NOMO-1 (cell line): ENCODE measurements at regions not wholly inside any gene's neighbourhood (a gene's known extent, or its start where the extent isn't known, plus 50 kb on each side); places are given as distances from the start of the nearest gene placed in this dataset.

Experiments
- DNase-seq, 2 experiments: peaks; one replicate each; lab custom pipeline; 2025; ENCODE audit not compliant: unreplicated experiment in 2 of 2; lab: John Stamatoyannopoulos, UW

DNA sequence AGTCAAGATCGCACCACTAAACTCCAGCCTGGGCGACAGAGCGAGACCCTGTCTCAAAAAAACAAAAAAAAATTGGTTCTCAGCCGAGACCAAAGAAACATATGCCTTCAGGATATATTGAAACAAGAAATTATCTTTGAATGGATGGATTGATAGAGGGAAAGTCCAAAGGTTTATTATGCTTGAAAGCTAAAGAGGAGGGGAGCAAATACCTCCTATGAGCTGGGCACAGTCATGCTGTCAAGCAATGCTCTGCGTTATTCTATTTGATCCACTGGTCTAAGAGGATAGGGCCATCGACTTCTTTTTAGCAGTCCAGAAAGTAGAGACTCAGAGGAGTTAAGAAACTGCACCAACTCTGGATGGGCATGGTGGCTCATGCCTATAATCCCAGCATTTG, 85.9 kb upstream of the SLC34A2 start:
- DNase-seq: no peak

- no peak for DNase-seq
Measured at GRCh38 chr4:25575611-25576010, 80.0 kb upstream of the SLC34A2 start.

DNA sequence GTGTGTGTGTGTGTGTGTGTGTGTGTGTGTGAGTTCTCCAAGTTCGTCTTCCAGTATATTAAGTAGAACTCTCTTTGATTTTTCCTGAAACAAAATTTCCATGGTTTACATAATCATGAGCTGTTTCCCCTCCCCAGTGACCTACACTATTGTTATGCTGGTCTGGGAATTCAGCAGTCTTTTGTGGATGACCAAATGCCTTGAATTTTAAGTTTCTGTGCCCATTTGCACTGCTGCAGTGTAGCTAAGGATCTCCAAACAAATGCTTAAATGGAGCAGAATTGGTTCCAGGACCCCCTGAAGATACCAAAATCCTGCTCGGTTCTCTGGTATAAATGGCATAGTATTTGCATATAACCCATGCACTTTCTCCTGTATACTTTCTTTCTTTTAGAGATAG, 77.2 kb upstream of the SLC34A2 start:
- no peak for DNase-seq

DNA sequence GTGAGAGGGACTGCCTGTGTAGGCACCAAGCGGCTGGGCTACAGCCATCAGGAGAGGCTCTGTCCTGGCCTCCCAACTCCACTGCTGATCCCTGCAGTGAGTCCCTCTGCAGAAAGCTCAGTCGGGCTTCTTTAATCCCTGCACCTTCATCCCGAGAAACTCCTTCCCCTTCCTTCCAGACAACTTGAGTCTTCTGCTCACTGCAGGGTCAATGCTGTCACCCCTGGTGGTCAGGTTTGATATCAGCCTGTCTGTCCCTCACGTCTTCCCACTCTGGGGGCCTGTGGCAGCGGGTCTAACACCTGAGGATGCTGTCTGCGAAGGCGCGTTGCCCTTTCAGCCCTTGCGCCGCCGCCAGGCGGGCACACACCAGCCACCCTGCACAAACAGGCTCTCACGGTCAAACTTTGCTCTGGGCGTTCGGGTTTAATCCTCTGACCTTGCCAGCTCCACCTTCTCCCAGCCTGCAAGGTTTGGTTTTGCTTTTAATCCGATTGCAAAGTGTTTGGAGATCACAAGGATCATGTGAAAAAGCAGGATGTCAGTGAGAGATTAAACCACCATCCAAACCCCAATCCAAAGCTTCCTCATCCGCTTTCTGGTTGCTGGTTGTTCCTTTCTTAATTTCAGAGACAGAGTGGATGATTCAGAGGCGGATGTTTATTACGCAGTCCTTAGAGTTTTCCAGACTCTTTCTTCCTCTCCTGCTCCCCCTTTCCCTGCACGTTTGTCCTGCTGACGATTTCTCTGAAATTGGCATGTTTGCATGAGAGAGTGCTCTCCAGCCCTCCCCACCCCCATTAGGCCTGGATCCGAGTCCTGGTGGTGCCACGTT, 74.8 kb upstream of the SLC34A2 start:
- DNase-seq: no peak

GRCh38 chr4:25585901-25586523, 69.6 kb upstream of the SLC34A2 start:
- DNase-seq: no peak

DNA sequence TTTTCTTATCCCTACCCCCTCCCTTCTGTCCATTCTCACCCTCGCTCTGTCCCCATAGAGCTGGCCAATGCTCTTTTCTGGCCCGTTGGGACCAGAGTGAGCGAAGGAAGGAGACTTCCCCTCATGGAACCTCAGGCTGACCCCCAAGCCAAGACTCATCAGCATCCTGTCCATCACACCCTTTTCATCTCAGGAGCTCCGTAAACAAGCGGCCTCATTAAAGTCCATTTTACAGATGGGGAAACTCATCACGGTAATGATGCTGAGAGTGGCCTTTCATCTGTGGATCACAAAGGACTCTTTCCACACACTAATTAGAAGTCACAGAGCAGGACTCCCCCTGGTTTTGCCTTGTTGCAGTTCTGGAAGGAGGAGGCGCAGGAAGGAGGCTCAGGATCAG, 67.4 kb upstream of the SLC34A2 start:
- DNase-seq: no peak

- no peak for DNase-seq
Measured at GRCh38 chr4:25590171-25590570, 65.5 kb upstream of the SLC34A2 start.

GRCh38 chr4:25592736-25593135, 62.9 kb upstream of the SLC34A2 start:
- DNase-seq: no peak
